HK-2 (cell line): ENCODE measurements at regions not wholly inside any gene's neighbourhood (a gene's known extent, or its start where the extent isn't known, plus 50 kb on each side); places are given as distances from the start of the nearest gene placed in this dataset.

Experiments used
- DNase-seq: peaks from one replicate; pipeline ENCODE4 v3.0.0-alpha.2; 2018; ENCODE audit not compliant: unreplicated experiment

DNA sequence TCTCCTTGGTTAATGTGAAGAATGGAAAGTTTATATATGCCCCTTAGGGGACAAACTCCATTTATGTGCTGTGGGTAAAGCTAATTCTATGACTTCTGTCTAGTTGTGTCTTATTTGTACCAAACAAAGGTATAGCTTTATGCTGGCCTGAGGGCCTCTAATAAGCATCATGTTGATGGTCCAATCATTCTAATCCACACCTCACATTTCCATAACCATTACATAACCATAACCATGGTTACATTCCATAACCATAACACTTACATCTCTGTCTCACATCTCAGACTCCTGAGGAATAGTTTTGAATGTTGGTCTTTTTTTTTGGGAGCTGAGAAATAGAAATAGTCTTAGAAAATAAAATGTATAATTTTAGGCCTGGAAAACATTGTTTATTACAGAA is 1097.1 kb downstream of the FLRT2 start:
- no peak for DNase-seq

GRCh38 chr14:86626530-86626929 is 1096.6 kb downstream of the FLRT2 start:
- DNase-seq: no peak

DNA sequence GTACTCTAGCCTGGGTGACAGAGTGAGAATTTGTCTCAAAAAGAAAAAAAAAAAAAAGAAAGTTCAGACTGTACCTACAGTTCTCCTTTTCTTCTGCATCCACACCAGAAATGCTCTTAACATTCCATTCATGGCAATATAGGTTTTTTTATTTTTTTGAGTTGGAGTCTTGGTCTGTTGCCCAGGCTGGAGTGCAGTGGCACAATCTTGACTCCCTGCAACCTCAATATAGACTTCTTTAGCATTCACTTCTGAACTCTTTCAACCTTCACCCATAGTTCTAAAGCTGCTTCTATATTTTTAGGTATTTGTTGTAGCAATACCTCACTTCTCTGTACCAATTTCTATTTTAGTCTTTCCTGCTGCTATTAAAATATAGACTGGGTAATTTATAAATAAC is 1095.7 kb downstream of the FLRT2 start:
- DNase-seq: no peak

- DNase-seq: no peak
Observed at GRCh38 chr14:86619726-86620125, 1089.8 kb downstream of the FLRT2 start.

GRCh38 chr14:86613786-86614185 is 1083.8 kb downstream of the FLRT2 start:
- no peak for DNase-seq

- DNase-seq: no peak
Observed at GRCh38 chr14:86613126-86613525, 1083.2 kb downstream of the FLRT2 start.

- no peak for DNase-seq
Observed at GRCh38 chr14:86604561-86604960, 1074.6 kb downstream of the FLRT2 start.

DNA sequence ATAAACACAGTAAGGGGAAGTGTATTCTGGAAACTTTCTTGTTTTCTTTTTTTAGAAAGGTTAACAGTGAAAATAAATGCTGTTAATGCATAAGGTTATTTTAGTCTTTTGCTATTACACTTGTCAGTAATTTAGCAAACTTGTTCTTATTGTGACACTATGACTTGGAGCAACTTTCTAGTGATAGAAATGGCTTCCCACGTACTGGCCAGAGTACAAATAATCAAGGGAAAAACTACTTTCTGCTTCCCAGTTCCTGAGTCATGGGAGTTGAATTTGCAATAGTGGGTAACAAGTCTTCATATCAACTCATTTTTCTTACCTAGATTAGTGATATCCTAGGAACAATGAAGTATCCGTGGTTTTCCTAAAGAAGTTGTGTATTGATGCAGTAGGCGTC is 1072.3 kb downstream of the FLRT2 start:
- no peak for DNase-seq

GRCh38 chr14:86601813-86602212 is 1071.9 kb downstream of the FLRT2 start:
- DNase-seq: no peak

DNA sequence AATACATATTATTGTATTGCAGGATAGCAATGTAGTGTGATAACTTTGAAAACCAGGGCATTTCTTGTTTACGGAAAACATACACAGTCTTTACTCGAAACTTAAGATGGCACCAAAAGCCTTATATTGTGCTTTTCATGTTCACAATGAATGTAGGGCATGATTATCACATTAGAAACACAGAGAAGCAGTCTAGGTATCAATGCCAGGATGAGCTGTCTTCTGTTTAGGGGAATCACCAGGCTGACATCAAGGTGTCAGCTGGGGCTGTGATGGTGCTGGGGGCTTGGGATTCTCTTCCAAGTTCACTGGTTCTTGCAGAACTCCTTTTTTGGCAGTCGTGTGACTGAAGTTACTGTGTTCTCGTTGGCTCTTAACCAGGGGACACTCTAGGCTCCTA is 1067.3 kb downstream of the FLRT2 start:
- no peak for DNase-seq

DNA sequence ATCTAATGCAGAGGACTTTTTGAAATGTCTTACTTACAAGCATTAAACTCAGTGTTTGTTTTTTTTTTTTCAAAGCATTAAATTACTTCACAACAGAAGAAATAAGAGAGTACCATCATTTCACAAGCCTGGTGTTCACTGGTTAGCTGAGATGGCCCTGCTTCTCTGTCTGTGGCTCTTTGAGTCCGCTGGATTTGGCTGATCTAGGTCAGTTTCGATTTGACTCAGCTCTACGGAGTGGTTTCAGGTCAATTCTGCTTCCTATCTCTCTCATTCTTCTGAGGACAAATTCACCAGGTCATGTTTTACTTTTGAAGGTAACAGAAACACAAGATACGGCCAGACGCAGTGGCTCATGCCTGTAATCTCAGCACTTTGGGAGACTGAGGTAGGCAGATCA is 1066.1 kb downstream of the FLRT2 start:
- no peak for DNase-seq

- DNase-seq: no peak
Observed at GRCh38 chr14:86575141-86575540, 1045.2 kb downstream of the FLRT2 start.

GRCh38 chr14:86574778-86575129 is 1044.8 kb downstream of the FLRT2 start:
- DNase-seq: no peak

- no peak for DNase-seq
Observed at GRCh38 chr14:86574051-86574777, 1044.3 kb downstream of the FLRT2 start.

DNA sequence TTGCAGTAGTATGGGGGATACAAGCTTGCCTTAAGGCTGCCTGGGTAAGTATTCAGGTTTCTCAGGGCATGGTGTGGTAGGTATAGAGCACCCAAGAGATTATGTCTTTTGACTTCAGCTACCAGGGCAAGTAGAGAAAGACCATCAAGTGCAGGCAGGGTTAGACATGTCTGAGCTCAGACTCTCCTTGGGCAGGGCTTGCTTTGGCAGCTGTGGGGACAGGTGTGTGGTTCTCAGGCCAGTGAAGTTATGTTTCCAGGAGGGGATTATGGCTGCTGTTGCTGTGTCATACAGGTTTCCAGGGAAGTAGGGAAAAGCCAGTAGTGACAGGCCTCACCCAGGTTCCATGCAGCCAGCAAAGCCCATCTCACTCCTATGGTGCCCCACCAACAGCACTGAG is 1040.4 kb downstream of the FLRT2 start:
- DNase-seq: no peak

GRCh38 chr14:86543521-86543920 is 1013.6 kb downstream of the FLRT2 start:
- DNase-seq: no peak

- DNase-seq: no peak
Observed at GRCh38 chr14:86541972-86542371, 1012.0 kb downstream of the FLRT2 start.

DNA sequence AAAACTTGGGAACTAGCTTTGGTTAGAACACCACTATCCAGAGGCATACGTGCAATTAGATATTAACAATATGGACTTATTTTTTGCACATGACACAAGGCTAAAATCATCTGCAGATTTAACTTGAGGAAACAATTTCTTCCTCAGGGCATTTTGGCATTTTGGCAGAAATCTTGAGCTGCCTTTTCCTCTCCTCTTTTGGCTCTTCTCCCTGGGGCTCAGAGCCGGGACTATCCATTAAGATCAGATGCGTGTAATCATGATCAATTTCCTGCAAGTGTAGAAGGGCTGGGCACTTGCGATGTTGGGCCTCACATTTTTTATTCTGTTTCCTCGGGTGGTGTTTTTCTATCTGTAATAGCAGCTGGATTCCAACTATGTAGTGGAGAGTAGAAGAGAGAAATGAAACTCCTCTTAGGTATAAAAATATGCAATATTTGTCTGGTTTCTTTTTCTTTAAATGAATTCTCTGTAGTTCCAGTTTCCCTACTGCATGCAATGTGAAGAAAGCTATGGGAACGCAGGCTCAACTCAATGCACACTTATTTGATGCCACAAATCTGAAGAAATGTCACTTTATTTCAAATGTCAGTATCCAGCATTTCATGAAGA is 1010.8 kb downstream of the FLRT2 start:
- DNase-seq: no peak

DNA sequence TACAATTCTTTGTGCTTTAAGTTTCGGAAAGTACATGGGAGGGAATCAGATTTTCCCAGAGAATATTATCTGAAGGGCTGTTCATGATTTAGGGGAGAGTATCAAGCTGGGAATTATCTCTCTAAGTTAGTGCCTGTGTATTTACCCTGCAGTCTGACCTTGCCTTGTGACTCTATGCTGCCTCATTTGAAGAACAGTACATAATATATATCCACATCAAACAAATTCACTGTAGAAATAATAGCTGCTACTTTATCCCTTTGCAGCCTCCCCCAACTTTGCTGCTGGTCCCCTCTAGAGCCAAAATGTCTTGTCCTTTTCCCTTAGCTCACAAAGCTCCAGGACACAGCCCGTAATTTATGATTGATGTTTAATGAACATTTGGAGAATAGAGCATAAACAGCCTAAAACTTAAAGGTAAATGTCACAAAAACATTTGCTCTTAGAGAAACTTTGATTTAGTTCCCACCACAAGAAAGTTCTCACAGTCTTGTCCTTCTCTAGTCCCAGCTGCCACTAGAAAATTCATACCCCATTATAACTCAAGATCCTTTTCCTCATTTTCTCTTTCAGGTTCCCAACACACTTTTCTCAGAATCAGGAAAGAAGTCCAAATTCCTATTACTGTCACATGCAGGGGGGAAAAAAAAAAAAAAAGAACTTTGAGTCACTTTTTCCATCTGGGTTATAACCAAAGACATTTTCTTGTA is 1009.6 kb downstream of the FLRT2 start:
- no peak for DNase-seq

GRCh38 chr14:86533834-86534233 is 1003.9 kb downstream of the FLRT2 start:
- no peak for DNase-seq

DNA sequence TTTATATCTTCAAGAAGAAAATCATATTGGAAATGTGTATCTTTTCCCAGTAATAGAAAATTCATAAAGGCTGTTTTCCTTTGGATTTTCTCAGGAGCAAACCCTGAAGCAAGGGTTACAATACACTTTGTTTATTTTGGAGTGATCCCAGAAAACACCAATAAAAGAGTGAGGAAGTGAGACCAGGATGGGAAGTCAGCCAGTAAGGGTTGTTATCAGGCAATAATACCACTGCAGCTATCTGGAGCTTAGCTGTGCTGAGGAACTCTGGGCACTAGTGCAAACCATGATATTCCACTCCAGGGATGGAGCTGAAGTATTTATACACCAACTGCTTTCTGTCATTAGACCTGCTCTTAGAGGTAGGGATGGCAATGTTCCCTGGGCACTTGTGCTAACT is 1002.3 kb downstream of the FLRT2 start:
- DNase-seq: no peak

DNA sequence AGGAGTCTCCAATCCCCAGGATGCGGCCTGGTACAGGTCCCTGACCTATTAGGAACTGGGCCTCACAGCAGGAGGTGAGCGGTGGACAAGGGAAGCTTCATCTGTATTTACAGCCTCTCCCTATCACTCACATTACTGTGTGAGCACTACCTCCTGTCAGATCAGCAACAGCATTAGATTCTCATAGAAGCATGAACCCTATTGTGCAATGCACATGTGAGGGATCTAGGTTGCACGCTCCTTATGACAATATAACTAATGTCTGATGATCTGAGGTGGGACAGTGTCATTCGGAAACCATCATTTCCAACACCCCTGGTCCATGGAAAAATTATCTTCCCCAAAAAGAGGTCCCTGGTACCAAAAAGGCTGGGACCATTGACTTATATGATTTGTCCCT is 1000.5 kb downstream of the FLRT2 start:
- DNase-seq: no peak

DNA sequence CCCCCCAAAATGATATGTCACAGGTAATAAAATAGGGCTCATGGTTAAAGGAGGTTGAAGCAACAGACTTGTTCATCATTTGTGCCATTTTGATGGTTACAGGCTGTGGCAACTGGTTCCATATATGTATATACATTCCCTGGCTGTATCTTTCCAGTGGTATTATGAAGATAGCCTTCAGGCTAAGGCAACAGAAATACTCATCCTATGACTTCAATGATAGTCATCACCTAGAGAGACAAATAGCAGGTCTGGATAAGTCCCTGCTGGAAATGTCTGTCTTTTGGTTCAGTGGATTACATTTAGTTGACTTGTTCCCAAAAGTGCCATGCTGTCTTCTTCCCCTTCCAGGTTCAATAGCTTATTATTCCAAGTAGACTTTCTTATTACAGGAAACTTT is 997.4 kb downstream of the FLRT2 start:
- no peak for DNase-seq
